MM.1S (cell line): ENCODE measurements at regions not wholly inside any gene's neighbourhood (a gene's known extent, or its start where the extent isn't known, plus 50 kb on each side); places are given as distances from the start of the nearest gene placed in this dataset.

ENCODE experiments used
- DNase-seq: peaks from one replicate; pipeline ENCODE4 v3.0.0-alpha.2; 2015
- H2AFZ ChIP-seq: fragments of 300-600 bp; sonication (generic); 2 replicates; pipeline ENCODE4 v1.6.0; 2016; ENCODE audit warnings: antibody characterized with exemption, low read length
- H3F3A ChIP-seq: fragments of 300-600 bp; sonication (generic); 2 replicates; pipeline ENCODE4 v1.6.1; 2016; ENCODE audit warnings: mild to moderate bottlenecking, antibody characterized with exemption, low read length, moderate library complexity, mixed read lengths; ENCODE audit not compliant: insufficient read depth
- H3K27ac ChIP-seq: fragments of 300-600 bp; sonication (generic); 2 replicates; pipeline ENCODE4 v1.5.1; 2016; ENCODE audit warnings: mild to moderate bottlenecking, low read length
- H3K27me3 ChIP-seq: fragments of 300-600 bp; sonication (generic); replicated peaks from 2 replicates; pipeline ENCODE4 v1.6.0; 2016; ENCODE audit warnings: low read length; ENCODE audit not compliant: insufficient read depth
- H3K36me3 ChIP-seq: fragments of 300-600 bp; sonication (generic); replicated peaks from 2 replicates; pipeline ENCODE4 v1.6.1; 2016; ENCODE audit warnings: mild to moderate bottlenecking, low read length, mixed read lengths; ENCODE audit not compliant: insufficient read depth
- H3K4me1 ChIP-seq: fragments of 300-600 bp; sonication (generic); 2 replicates; pipeline ENCODE4 v1.6.1; 2016; ENCODE audit warnings: low read length, mixed read lengths
- H3K4me2 ChIP-seq: fragments of 300-600 bp; sonication (generic); 2 replicates; pipeline ENCODE4 v1.6.0; 2016; ENCODE audit warnings: low read depth, low read length
- H3K4me3 ChIP-seq: fragments of 300-600 bp; sonication (generic); 2 replicates; pipeline ENCODE4 v1.5.1; 2016; ENCODE audit warnings: low read length, mixed read lengths
- H3K79me2 ChIP-seq: fragments of 300-600 bp; sonication (generic); 2 replicates; pipeline ENCODE4 v1.6.1; 2016; ENCODE audit warnings: mixed run types, low read length, mixed read lengths
- H3K9ac ChIP-seq: fragments of 300-600 bp; sonication (generic); 2 replicates; pipeline ENCODE4 v1.6.1; 2016; ENCODE audit warnings: low read length, mixed read lengths
- H3K9me2 ChIP-seq: fragments of 300-600 bp; sonication (generic); replicated peaks from 2 replicates; pipeline ENCODE4 v1.6.1; 2016; ENCODE audit warnings: mild to moderate bottlenecking, low read length, mixed read lengths; ENCODE audit not compliant: insufficient read depth
- H3K9me3 ChIP-seq: fragments of 300-600 bp; sonication (generic); replicated peaks from 2 replicates; pipeline ENCODE4 v1.6.1; 2016; ENCODE audit warnings: mild to moderate bottlenecking, low read length, mixed read lengths; ENCODE audit not compliant: insufficient read depth
- H4K20me1 ChIP-seq: fragments of 300-600 bp; sonication (generic); 2 replicates; pipeline ENCODE4 v1.6.1; 2016; ENCODE audit warnings: mild to moderate bottlenecking, low read length, moderate library complexity, mixed read lengths; ENCODE audit not compliant: insufficient read depth
- CTCF ChIP-seq: fragments of 300-600 bp; sonication (generic); IDR thresholded peaks from 2 replicates; pipeline ENCODE4 v1.5.1; 2016; ENCODE audit warnings: antibody characterized with exemption, low read length, mixed read lengths
- EZH2 ChIP-seq: fragments of 300-600 bp; sonication (generic); optimal IDR thresholded peaks from 2 replicates; pipeline ENCODE3; 2017; ENCODE audit warnings: low read depth, mild to moderate bottlenecking, antibody characterized with exemption, low read length, mixed read lengths
- EZH2phosphoT487 ChIP-seq: fragments of 300-600 bp; sonication (generic); IDR thresholded peaks from 2 replicates; pipeline ENCODE4 v1.6.1; 2018; ENCODE audit warnings: antibody characterized with exemption, low read length

- Histone ChIP-seq H3K9me2 (no peaks in the 10 kb centered on the region), H3K36me3 (no peaks in the 10 kb centered on the region), H4K20me1 (no peaks in the 10 kb centered on the region), H3K4me3 (no peak overlapping the region), H3K4me2 (no peak overlapping the region), H3K27me3 (no peaks in the 10 kb centered on the region), H3K27ac (no peak overlapping the region), H3K9ac (no peak overlapping the region), H3K79me2 (no peaks in the 10 kb centered on the region), H3F3A (no peaks in the 10 kb centered on the region), H2AFZ (no peak overlapping the region), H3K9me3 (no peaks in the 10 kb centered on the region), H3K4me1 (no peaks in the 10 kb centered on the region)
- no peak for TF ChIP-seq EZH2
- no peak for TF ChIP-seq EZH2phosphoT487
- TF ChIP-seq CTCF, result no peak
- no peak for DNase-seq
Observed at GRCh38 chr14:56057071-56057741, 61.0 kb upstream of the PELI2 start.

DNA sequence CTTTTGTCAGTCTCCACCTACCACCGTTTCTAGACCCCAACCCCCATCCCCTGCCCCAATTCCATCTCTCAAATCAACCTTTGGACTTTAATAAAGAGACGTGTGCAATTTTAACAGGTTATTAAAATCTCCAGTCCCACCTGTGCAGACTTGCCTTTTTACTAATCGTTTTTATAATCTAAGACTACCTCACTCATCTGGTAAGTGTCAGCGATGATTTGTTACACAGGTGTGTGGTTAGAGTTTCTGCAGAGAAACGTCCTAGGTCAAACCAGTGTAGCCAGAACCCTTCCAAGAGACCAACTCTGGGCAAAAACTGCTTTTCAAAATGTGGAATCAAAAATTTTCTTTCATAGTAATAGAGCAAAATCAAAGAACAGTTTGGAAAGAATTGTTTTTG lies 60.4 kb upstream of the PELI2 start:
- Histone ChIP-seq H2AFZ (no peak overlapping the region), H3K27ac (no peak overlapping the region), H3K79me2 (no peaks in the 10 kb centered on the region), H3K9me3 (no peaks in the 10 kb centered on the region), H3K4me1 (no peaks in the 10 kb centered on the region), H3F3A (no peaks in the 10 kb centered on the region), H3K9ac (no peak overlapping the region), H3K36me3 (no peaks in the 10 kb centered on the region), H3K27me3 (no peaks in the 10 kb centered on the region), H4K20me1 (no peaks in the 10 kb centered on the region), H3K9me2 (no peaks in the 10 kb centered on the region), H3K4me2 (no peak overlapping the region), H3K4me3 (no peak overlapping the region)
- no peak for TF ChIP-seq EZH2
- no peak for TF ChIP-seq EZH2phosphoT487
- TF ChIP-seq CTCF, result no peak
- no peak for DNase-seq

DNA sequence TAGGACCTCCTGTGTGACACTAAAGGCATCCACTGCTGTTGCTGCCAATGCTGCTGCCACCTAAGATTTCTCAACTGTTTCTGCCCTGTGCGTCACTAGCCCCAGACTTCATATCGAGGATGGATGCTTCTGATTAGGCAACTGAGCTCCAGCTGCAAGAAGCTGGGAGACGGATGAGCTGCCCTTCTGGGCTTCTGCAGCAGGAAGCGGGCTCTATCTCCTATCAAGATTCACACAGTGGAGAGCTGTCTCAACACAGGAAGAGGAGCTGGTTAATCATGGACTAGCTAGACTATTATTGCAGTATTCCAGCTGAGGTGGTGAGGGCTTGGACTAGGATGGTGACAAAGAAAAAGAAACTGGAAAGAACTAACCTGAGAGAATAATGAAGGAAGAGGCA lies 59.2 kb upstream of the PELI2 start:
- H3K27me3 ChIP-seq, result no peaks in the 10 kb centered on the region
- H3K9ac ChIP-seq, result no peak overlapping the region
- no peaks in the 10 kb centered on the region for H3K36me3 ChIP-seq
- no peak overlapping the region for H3K27ac ChIP-seq
- no peak for DNase-seq
- no peak overlapping the region for H3K4me2 ChIP-seq
- H3F3A ChIP-seq, result no peaks in the 10 kb centered on the region
- no peaks in the 10 kb centered on the region for H4K20me1 ChIP-seq
- H2AFZ ChIP-seq, result no peak overlapping the region
- TF ChIP-seq CTCF, result no peak
- no peak for TF ChIP-seq EZH2
- TF ChIP-seq EZH2phosphoT487, result no peak
- H3K4me3 ChIP-seq, result no peak overlapping the region
- H3K9me2 ChIP-seq, result no peaks in the 10 kb centered on the region
- H3K4me1 ChIP-seq, result no peaks in the 10 kb centered on the region
- H3K9me3 ChIP-seq, result no peaks in the 10 kb centered on the region
- H3K79me2 ChIP-seq, result no peaks in the 10 kb centered on the region
